MM.1S (cell line): ENCODE measurements at regions not wholly inside any gene's neighbourhood (a gene's known extent, or its start where the extent isn't known, plus 50 kb on each side); places are given as distances from the start of the nearest gene placed in this dataset.

Experiments
- DNase-seq: peaks from one replicate; pipeline ENCODE4 v3.0.0-alpha.2; 2015
- H2AFZ ChIP-seq: fragments of 300-600 bp; sonication (generic); 2 replicates; pipeline ENCODE4 v1.6.0; 2016; ENCODE audit warnings: antibody characterized with exemption, low read length
- H3F3A ChIP-seq: fragments of 300-600 bp; sonication (generic); 2 replicates; pipeline ENCODE4 v1.6.1; 2016; ENCODE audit warnings: mild to moderate bottlenecking, antibody characterized with exemption, low read length, moderate library complexity, mixed read lengths; ENCODE audit not compliant: insufficient read depth
- H3K27ac ChIP-seq: fragments of 300-600 bp; sonication (generic); 2 replicates; pipeline ENCODE4 v1.5.1; 2016; ENCODE audit warnings: mild to moderate bottlenecking, low read length
- H3K27me3 ChIP-seq: fragments of 300-600 bp; sonication (generic); replicated peaks from 2 replicates; pipeline ENCODE4 v1.6.0; 2016; ENCODE audit warnings: low read length; ENCODE audit not compliant: insufficient read depth
- H3K36me3 ChIP-seq: fragments of 300-600 bp; sonication (generic); replicated peaks from 2 replicates; pipeline ENCODE4 v1.6.1; 2016; ENCODE audit warnings: mild to moderate bottlenecking, low read length, mixed read lengths; ENCODE audit not compliant: insufficient read depth
- H3K4me1 ChIP-seq: fragments of 300-600 bp; sonication (generic); 2 replicates; pipeline ENCODE4 v1.6.1; 2016; ENCODE audit warnings: low read length, mixed read lengths
- H3K4me2 ChIP-seq: fragments of 300-600 bp; sonication (generic); 2 replicates; pipeline ENCODE4 v1.6.0; 2016; ENCODE audit warnings: low read depth, low read length
- H3K4me3 ChIP-seq: fragments of 300-600 bp; sonication (generic); 2 replicates; pipeline ENCODE4 v1.5.1; 2016; ENCODE audit warnings: low read length, mixed read lengths
- H3K79me2 ChIP-seq: fragments of 300-600 bp; sonication (generic); 2 replicates; pipeline ENCODE4 v1.6.1; 2016; ENCODE audit warnings: mixed run types, low read length, mixed read lengths
- H3K9ac ChIP-seq: fragments of 300-600 bp; sonication (generic); 2 replicates; pipeline ENCODE4 v1.6.1; 2016; ENCODE audit warnings: low read length, mixed read lengths
- H3K9me2 ChIP-seq: fragments of 300-600 bp; sonication (generic); replicated peaks from 2 replicates; pipeline ENCODE4 v1.6.1; 2016; ENCODE audit warnings: mild to moderate bottlenecking, low read length, mixed read lengths; ENCODE audit not compliant: insufficient read depth
- H3K9me3 ChIP-seq: fragments of 300-600 bp; sonication (generic); replicated peaks from 2 replicates; pipeline ENCODE4 v1.6.1; 2016; ENCODE audit warnings: mild to moderate bottlenecking, low read length, mixed read lengths; ENCODE audit not compliant: insufficient read depth
- H4K20me1 ChIP-seq: fragments of 300-600 bp; sonication (generic); 2 replicates; pipeline ENCODE4 v1.6.1; 2016; ENCODE audit warnings: mild to moderate bottlenecking, low read length, moderate library complexity, mixed read lengths; ENCODE audit not compliant: insufficient read depth
- CTCF ChIP-seq: fragments of 300-600 bp; sonication (generic); IDR thresholded peaks from 2 replicates; pipeline ENCODE4 v1.5.1; 2016; ENCODE audit warnings: antibody characterized with exemption, low read length, mixed read lengths
- EZH2 ChIP-seq: fragments of 300-600 bp; sonication (generic); optimal IDR thresholded peaks from 2 replicates; pipeline ENCODE3; 2017; ENCODE audit warnings: low read depth, mild to moderate bottlenecking, antibody characterized with exemption, low read length, mixed read lengths
- EZH2phosphoT487 ChIP-seq: fragments of 300-600 bp; sonication (generic); IDR thresholded peaks from 2 replicates; pipeline ENCODE4 v1.6.1; 2018; ENCODE audit warnings: antibody characterized with exemption, low read length

GRCh38 chr10:29947701-29948060 is 111.7 kb downstream of the JCAD start:
- Histone ChIP-seq H3K27ac (no peak overlapping the region), H3K9me2 (no peaks in the 10 kb centered on the region)

GRCh38 chr10:29946953-29947700 is 112.3 kb downstream of the JCAD start:
- H3F3A ChIP-seq = 0 out of 2 replicates have a peak, but pooled peaks cover 4% of the 10 kb centered on the region
- DNase-seq = no peak
- H3K27me3 ChIP-seq = no peaks in the 10 kb centered on the region
- no peaks in the 10 kb centered on the region for H3K79me2 ChIP-seq
- TF ChIP-seq EZH2 (no peak), EZH2phosphoT487 (no peak), CTCF (no peak)
- H3K4me3 ChIP-seq = no peak overlapping the region
- no peaks in the 10 kb centered on the region for H3K9me3 ChIP-seq
- H2AFZ ChIP-seq = no peak overlapping the region
- no peaks in the 10 kb centered on the region for H4K20me1 ChIP-seq
- H3K9me2 ChIP-seq = no peaks in the 10 kb centered on the region
- no peak overlapping the region for H3K9ac ChIP-seq
- H3K27ac ChIP-seq = no peak overlapping the region
- no peaks in the 10 kb centered on the region for H3K4me1 ChIP-seq
- no peak overlapping the region for H3K4me2 ChIP-seq
- H3K36me3 ChIP-seq = no peaks in the 10 kb centered on the region

More at GRCh38 chr10:29947701-29948060, 111.7 kb downstream of the JCAD start:
- Histone ChIP-seq H3F3A (0 out of 2 replicates have a peak, but pooled peaks cover 4% of the 10 kb centered on the region), H3K36me3 (no peaks in the 10 kb centered on the region), H2AFZ (no peak overlapping the region), H3K27me3 (no peaks in the 10 kb centered on the region), H3K9me3 (no peaks in the 10 kb centered on the region), H4K20me1 (no peaks in the 10 kb centered on the region), H3K79me2 (no peaks in the 10 kb centered on the region), H3K4me1 (no peaks in the 10 kb centered on the region), H3K9ac (no peak overlapping the region), H3K4me3 (no peak overlapping the region), H3K4me2 (no peak overlapping the region)
- no peak for DNase-seq
- TF ChIP-seq EZH2phosphoT487 (no peak), EZH2 (no peak), CTCF (no peak)

- Histone ChIP-seq H3K4me1 (no peaks in the 10 kb centered on the region), H4K20me1 (no peaks in the 10 kb centered on the region), H3K4me2 (no peak overlapping the region), H3K9me3 (no peaks in the 10 kb centered on the region), H3K79me2 (no peaks in the 10 kb centered on the region), H3K27ac (no peak overlapping the region), H3K27me3 (no peaks in the 10 kb centered on the region), H2AFZ (no peak overlapping the region), H3K9me2 (no peaks in the 10 kb centered on the region), H3F3A (0 out of 2 replicates have a peak, but pooled peaks cover 4% of the 10 kb centered on the region), H3K9ac (no peak overlapping the region), H3K36me3 (no peaks in the 10 kb centered on the region), H3K4me3 (no peak overlapping the region)
- TF ChIP-seq EZH2phosphoT487 (no peak), EZH2 (no peak), CTCF (no peak)
- DNase-seq = no peak
These were observed 112.8 kb downstream of the JCAD start for GRCh38 chr10:29946614-29946952.
